GM21360 (cell line): ENCODE measurements at regions not wholly inside any gene's neighbourhood (a gene's known extent, or its start where the extent isn't known, plus 50 kb on each side); places are given as distances from the start of the nearest gene placed in this dataset.
"Not testable (repeated sequence)": the region's sequence is repeated elsewhere in the genome, so short reads cannot be mapped to it uniquely, and the experiment has no call there.

Source experiments
- ATAC-seq: cut with Tn5 transposase; IDR thresholded peaks from one replicate; pipeline ENCODE4 v1.9.1; 2021; ENCODE audit warnings: mild to moderate bottlenecking, moderate library complexity; ENCODE audit not compliant: unreplicated experiment

GRCh38 chr3:8336456-8336855 is 165.2 kb upstream of the LMCD1 start:
- no peak for ATAC-seq

GRCh38 chr3:8338424-8338823 is 163.2 kb upstream of the LMCD1 start:
- ATAC-seq, result no peak

GRCh38 chr3:8341821-8342247 is 159.8 kb upstream of the LMCD1 start:
- no peak for ATAC-seq

- no peak for ATAC-seq
These were observed 158.6 kb upstream of the LMCD1 start for GRCh38 chr3:8343058-8343457.

- no peak for ATAC-seq
These were observed 156.2 kb upstream of the LMCD1 start for GRCh38 chr3:8345398-8345797.

- ATAC-seq, result no peak
These were observed 153.5 kb upstream of the LMCD1 start for GRCh38 chr3:8348076-8348475.

- ATAC-seq, result no peak
These were observed 149.1 kb upstream of the LMCD1 start for GRCh38 chr3:8352475-8352874.

- no peak for ATAC-seq
These were observed 148.3 kb upstream of the LMCD1 start for GRCh38 chr3:8353364-8353763.

- ATAC-seq, result no peak
These were observed 146.3 kb upstream of the LMCD1 start for GRCh38 chr3:8355346-8355745.

- ATAC-seq, result not testable (repeated sequence)
These were observed 145.6 kb upstream of the LMCD1 start for GRCh38 chr3:8356066-8356465.

GRCh38 chr3:8357859-8358258 is 143.8 kb upstream of the LMCD1 start:
- ATAC-seq, result no peak

GRCh38 chr3:8359133-8359532 is 142.5 kb upstream of the LMCD1 start:
- ATAC-seq, result no peak

- ATAC-seq, result no peak
These were observed 138.4 kb upstream of the LMCD1 start for GRCh38 chr3:8363200-8363599.

GRCh38 chr3:8365541-8365940 is 136.1 kb upstream of the LMCD1 start:
- no peak for ATAC-seq

GRCh38 chr3:8366219-8366810 is 135.3 kb upstream of the LMCD1 start:
- ATAC-seq, result no peak

GRCh38 chr3:8368598-8368997 is 133.0 kb upstream of the LMCD1 start:
- ATAC-seq, result no peak

GRCh38 chr3:8369638-8370037 is 132.0 kb upstream of the LMCD1 start:
- no peak for ATAC-seq

GRCh38 chr3:8371085-8371551 is 130.5 kb upstream of the LMCD1 start:
- no peak for ATAC-seq

GRCh38 chr3:8371960-8372463 is 129.6 kb upstream of the LMCD1 start:
- no peak for ATAC-seq

- ATAC-seq, result no peak
These were observed 120.5 kb upstream of the LMCD1 start for GRCh38 chr3:8380904-8381704.

- ATAC-seq, result no peak
These were observed 115.6 kb upstream of the LMCD1 start for GRCh38 chr3:8385848-8386620.
